SK-N-DZ (cell line): ENCODE measurements at regions not wholly inside any gene's neighbourhood (a gene's known extent, or its start where the extent isn't known, plus 50 kb on each side); places are given as distances from the start of the nearest gene placed in this dataset.
"Not testable (repeated sequence)": the region's sequence is repeated elsewhere in the genome, so short reads cannot be mapped to it uniquely, and the experiment has no call there.

Source experiments
- DNase-seq: peaks from one replicate; pipeline ENCODE4 v3.0.0-alpha.2; 2015; ENCODE audit warnings: low spot score

DNA sequence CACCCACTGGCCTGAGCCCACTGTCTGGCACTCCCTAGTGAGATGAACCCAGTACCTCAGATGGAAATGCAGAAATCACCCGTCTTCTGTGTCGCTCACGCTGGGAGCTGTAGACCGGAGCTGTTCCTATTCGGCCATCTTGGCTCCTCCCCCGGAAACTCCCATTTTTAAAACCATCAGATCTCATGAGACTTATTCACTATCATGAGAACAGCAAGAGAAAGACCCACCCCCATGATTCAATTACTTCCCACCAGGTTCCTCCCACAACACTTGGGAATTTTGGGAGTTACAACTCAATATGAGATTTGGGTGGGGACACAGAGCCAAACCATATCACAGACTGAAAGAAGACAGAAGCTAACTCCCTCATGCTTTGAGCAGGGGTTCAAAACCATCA is 134.5 kb downstream of the SLC39A8 start:
- not testable (repeated sequence) for DNase-seq

DNA sequence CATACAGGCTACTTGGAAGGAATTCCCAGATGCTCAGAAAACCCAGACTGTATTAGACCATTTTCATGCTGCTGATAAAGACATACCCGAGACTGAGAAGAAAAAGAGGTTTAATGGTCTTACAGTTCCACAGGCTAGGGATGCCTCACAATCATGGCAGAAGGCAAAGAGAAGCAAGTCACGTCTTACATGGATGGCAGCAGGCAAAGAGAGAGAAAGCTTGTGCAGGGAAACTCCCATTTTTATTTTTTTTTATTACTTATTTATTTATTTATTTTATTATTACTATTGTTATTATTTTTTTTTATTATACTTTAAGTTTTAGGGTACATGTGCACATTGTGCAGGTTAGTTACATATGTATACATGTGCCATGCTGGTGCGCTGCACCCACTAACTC is 140.6 kb downstream of the SLC39A8 start:
- not testable (repeated sequence) for DNase-seq

DNA sequence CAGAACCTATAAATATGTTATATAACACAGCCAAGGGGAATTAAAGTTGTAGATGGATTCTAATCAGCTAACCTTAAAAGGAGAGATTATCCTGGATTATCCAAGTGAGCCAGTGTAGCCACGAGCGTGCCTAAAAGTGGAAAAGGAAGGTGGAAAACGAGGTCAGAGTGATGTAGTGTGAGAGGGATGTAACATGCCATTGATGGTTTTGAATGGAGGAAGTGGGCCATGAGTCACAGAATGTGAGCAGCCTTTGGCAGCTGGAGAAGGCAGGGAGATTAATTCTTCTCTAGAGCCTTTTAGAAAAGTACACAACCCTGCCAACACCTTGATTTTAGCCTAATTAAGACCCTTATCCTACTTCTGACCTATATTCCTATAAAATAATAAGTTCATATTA is 149.1 kb downstream of the SLC39A8 start:
- DNase-seq: no peak

DNA sequence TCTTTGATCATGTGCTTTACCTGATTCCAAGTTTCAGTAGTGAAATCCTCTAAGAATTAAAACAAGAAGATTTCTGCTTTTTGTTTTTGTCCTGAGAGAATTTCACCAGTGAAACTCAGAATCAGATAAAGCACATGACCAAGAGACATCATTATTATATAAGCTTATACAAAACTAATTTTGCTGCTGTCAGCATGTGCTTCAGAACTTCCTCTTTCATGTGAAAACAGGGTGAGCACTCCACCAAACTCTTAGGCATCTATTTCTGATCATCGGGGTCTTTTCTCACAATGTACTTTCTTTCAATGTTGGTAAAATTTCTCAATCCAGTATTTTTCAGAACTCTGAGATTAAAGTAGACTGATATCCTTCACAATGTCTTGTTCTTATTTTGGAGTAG is 152.1 kb downstream of the SLC39A8 start:
- no peak for DNase-seq

DNA sequence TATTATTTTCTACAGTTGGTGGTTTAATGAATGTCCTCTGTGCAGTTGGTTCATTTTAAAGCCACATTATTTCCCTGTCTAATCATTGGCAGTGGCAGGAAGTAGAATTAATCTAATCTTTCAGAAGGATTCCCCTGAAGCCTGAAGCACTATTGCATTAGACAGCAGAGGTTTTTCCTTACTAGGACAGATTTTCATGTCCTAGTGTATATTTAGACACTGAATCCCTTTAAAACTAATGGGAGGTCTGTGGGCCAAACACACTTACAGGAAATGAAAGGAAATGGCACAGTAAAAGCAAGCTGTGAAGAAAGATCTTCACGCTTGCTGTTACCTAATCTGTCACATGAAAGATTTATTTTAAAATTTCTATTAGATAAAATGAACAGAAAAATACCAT is 165.2 kb downstream of the SLC39A8 start:
- no peak for DNase-seq

DNA sequence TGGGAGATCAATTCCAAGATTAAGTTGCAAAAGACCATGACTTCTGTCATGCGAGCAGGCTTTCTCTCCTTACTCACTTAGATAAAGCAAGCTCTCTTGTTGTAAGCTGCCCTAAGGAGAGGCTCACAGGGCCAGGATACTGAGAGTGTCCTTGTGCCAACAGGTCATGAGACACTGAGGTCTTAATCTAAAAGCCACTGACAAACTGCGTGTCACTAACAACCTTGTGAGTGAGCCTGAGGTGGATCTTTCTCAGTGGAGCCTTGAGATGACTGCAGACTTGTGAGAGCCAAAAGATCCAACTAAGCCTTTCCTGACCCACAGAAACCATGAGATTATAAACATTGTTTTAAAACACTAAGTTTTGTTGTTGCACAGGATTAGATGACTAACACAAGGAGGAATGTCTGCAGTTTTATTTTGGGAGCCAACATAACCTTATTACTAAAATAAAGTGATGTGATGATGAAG is 170.5 kb downstream of the SLC39A8 start:
- no peak for DNase-seq

DNA sequence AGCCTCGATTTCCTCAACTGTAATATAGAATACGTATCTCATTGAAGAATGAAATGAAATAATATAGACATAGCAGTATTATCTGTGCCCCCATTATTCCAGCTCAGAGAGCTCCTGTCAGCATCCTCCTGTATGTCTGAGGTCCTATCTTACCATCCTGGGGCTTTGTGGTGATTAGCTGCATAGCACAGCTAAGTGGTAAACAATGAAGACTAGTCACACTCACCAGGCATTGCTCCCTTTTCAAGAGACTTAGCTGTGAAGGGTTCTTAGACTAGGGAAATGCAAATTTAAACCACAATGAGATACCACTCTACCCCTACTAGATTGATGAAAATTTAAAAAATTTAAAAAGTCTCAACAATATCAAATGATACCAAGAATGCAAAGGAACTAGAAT is 172.9 kb downstream of the SLC39A8 start:
- no peak for DNase-seq

DNA sequence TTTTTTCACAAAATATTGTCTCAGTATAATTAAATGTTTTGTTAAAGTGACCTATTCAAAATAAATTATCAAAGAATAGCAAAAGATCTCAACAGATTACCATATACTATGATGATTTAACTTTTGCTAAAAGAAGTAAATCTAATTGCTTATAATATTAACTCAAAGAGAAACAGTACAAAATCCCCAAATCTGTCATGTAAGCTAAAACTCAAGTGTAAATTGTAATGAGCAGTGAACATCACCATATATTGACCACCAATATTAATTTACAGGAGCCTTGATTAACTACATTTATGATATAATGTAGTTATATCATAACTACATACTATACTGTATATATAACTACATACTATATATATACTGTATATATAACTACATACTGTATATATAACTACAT is 174.4 kb downstream of the SLC39A8 start:
- no peak for DNase-seq

DNA sequence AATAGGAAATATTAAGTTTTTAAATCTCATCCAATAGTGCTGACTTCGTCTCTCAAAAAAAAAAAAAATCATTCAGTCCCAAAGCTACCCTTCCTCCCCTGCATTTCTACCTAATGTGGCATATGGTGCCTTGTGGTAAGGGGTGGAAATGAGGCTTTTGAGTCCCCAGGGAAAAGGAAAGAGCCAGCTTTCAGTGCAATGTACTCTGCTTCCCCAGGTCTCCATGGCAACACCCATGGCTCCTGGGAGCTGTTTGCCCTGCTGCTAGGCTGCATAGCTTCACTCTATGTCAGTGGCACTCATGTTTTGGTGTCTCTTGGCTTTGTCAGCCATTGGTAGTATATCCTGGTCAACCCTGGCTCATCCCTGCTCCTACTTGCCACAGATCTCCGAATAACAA is 175.9 kb downstream of the SLC39A8 start:
- peak; percentile 85 for DNase-seq

DNA sequence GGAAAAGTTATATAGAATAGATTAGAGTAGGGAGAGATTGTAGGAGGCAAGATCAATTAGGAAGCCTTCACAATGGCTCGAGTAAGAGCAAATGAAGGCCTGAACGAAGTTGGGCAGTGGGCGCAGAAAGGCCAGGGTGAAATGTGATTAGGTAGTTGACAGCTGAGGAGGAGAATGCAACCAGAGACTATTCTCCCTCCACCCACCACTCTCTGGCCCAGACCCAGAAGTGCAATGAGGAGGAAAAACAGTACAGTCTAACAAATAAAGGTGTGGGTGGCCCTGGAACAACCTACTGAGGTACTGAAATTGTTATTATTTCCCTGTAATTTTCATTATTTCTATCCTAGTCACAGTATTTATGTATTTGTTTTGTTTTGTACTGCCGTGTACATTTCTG is 176.7 kb downstream of the SLC39A8 start:
- DNase-seq: no peak

DNA sequence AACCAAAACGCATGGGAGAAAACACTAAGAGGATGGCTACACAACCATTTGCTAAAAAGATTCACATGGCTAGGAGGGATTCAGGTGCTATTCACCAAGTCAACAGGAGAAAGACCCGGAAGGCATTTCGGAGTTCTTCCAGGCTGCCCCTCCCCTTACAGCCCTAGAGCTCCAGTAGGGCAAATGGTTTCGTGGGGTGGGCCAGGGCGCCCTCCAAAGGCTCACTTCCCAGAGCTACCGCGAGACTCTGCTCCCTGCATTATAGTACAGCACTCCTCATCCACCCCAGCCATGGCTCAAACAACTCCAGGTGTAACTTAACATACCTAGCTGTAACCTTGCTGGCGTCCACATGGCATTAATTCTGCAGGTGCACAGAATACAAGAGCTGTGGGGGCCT is 179.7 kb downstream of the SLC39A8 start:
- DNase-seq: no peak

DNA sequence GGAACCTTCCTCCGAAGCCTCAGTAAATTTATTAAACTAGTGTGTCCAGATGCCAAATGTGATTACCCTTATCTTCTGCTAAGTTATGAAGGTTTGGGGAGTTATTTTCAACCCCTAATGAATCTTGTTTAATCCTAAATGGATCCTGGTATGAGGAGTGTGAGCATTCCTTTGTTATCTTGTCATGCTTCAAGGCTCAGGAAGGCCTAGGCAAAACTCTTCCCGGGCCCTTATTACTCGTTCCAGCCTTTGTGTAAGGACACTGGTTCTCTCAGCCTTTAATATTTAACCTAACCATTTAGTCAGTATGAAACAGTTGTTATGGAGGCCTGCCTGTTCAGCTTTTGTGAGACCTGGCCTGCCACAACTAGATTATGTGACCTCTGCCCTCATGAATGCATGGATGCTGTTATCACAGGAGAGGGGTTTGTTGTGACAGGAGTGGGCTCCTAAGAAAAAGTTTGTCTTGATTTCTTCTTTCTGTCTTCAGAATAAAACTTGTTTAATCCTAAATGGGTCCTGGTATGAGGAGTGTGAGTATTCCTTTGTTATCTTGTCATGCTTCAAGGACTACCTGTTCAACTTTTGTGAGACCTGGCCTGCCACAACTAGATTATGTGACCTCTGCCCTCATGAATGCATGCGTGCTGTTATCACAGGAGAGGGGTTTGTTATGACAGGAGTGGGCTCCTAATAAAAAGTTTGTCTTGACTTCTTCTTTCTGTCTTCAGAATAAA is 181.7 kb downstream of the SLC39A8 start:
- DNase-seq: peak; percentile 58

DNA sequence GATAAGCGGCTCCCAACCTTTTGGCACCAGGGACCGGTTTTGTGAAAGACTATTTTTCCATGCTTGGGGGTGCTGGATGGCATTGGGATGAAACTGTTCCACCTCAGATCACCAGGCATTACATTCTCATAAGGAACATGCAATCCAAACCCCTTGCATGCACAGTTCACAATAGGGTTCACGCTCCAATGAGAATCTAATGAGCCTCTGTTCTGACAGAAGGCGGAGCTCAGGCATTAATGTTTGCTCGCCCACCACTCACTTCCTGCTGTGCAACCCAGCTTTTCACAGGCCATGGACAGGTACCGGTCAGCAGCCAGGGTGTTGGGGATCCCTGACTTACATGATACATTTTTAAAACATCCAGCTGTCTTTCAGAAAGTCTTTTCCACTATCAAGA is 187.3 kb downstream of the SLC39A8 start:
- DNase-seq: no peak

DNA sequence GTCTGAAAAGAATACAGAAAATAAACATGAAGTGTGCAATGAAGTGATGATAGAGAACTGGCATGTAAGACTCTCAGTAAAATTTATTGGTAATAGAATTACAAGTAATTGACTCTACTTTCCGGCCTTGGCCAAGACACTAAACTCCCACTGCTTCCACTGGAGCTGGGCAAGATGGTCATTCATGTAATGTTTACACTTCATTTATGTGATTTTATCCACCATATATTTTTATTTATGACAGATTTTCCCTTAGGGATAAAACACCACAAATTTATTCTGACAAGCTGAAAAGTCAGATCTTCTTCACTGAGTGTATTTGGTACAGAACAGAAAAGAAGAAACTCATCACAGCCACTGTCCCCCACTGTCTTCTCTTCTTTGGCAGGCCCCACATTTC is 191.9 kb downstream of the SLC39A8 start:
- DNase-seq: no peak

DNA sequence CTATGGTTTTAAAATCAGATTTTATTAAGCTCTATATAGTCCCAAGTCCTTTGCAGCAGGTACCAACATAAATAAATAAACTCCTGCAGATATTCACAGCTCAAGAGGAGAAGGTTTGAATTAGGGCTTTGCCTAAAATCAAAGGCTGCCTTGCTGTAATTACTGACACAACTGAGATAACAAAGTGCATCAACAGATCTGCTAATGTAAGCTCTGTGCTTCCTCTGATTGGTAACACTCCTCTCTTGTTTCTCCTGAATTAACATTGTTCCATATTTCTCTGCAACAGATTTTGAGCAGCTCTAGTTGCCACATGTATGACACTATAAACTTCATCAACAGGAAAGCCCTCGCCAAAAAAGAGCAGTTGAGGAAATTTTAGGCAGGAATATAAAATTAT is 193.6 kb downstream of the SLC39A8 start:
- DNase-seq: no peak

DNA sequence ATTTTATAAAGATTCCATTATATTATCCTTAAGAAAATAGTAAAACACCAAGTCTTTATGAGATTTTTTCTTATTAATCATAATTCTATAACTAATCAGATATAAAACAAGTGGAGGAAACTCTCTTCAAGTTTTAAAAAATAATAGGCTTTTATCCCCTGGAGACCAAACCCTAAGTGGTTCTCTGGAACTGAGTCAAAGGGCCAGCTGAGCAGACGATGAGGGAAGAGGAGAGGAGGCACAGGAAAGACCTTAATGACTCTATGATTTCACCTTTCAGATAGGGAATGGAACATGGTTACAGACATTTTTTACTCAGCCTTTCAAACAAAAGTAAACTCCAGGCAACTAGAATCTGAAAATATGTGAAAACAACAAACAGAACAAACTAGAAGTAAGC is 201.8 kb downstream of the SLC39A8 start:
- no peak for DNase-seq

DNA sequence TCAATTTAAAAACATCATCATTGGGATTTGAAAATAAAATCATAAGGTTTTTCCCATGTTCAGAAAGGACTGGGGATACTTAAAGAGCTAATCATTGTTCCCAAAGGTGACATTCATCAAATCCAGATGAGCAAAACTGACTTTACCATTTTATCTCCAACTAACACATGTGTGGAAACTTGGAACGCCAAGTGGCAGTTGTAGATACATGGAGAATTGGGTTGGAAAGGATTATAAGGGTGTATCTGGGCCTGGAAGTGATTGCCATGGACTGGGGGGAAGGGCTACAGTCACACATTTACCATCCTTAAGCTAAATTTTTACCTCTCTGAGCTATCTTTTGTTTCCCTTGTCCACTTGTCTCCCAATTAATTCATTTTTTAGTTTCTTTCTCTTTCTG is 203.4 kb downstream of the SLC39A8 start:
- no peak for DNase-seq

DNA sequence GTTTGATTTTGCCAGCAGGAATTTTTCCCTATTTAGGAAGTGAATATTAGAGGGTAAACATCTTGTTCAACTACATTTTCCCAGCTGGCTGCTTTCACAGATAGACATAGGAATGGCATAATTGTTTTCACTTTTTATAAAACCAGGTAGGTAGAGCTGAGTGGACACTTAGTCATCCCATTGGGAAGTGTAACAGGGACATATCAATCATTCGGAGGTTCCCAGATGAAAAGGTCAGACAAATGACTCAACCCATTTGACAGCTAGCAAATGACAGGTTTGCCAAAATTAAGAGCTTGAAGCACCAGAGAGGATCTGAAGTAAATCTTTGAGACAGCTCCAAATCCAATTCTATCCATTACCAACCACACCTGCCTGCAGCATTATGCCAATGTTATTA is 205.3 kb downstream of the SLC39A8 start:
- no peak for DNase-seq

DNA sequence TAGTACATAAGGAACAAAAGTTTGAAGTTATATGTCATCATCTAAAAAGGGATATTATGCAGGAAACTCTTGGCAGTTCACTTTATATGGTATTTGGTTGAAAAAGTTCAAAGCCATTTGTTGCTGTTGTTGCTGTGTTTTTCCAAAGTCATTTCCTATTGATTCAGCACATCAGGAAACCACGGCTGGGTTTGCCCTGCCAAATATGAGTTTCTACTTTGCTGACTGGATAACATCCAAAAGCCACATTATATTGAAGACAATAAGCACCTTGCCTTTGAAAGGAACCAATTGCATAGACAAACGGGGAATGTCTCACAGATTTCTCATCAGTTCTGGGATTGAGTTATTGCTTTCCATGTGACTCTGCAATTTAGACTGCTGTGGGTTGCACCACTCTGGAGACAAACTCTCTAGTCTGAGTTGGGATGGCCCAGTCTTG is 206.1 kb downstream of the SLC39A8 start:
- no peak for DNase-seq

DNA sequence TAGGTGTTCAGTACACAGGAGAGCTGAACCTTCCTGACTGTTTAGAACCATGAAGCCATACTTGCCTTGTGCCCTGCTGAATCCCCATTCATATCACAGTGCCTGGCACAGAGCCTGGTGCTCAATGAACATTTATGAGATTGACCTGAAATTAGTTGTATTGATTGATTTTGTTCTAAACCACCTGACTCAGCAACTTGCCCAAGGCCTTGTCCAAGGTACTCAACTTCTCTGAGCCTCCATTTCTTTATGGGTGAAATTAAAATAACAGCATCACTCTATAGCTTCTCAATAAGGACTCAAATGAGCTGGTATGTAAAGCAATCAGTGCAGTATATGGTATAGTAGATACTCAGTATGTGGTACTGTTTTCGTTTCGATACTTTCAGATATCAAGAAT is 208.1 kb downstream of the SLC39A8 start:
- no peak for DNase-seq

DNA sequence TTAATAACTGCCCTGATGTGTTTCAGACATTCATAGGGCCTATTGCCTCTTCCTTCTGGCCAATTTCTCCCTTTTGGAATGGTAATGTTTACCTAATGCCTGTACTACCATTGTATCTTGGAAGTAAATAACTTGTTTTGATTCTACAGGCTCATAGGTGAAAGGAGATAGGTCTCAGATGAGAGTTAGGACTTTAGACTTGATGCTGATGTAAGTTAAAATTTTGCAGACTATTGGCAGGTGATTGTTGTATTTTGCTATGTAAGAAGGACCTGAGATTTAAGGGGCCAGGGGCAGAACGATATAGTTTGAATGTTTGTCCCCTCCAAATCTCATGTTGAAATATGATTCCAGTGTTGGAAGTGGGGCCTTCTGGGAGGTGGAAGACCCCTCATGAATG is 215.5 kb downstream of the SLC39A8 start:
- no peak for DNase-seq
